HCT116 (cell line): ENCODE measurements at regions not wholly inside any gene's neighbourhood (a gene's known extent, or its start where the extent isn't known, plus 50 kb on each side); places are given as distances from the start of the nearest gene placed in this dataset.

Experiments
- ATAC-seq: fragments of 200-7000 bp; cut with Tn5 transposase; 2 replicates; pipeline ENCODE4 v1.9.1; 2020; ENCODE audit warnings: mild to moderate bottlenecking, moderate library complexity
- BruUV-seq: library from RNA; stranded (reverse); fragments of 400-500 nt; replicated peaks from 2 replicates; lab custom pipeline; 2021; lab: Mats Ljungman, UMichigan
- CTCF ChIA-PET: fragments of 300-600 bp; sonication (Branson Sonifier 250); formaldehyde crosslinking; loops from one replicate; lab custom pipeline; 2021; ENCODE audit warnings: antibody characterized with exemption; lab: Charles Lee
- POLR2A ChIA-PET: fragments of 300-600, 350-600 bp; sonication (Branson Sonifier 250); formaldehyde crosslinking; loops from one replicate; lab custom pipeline; 2021; ENCODE audit warnings: antibody characterized with exemption; lab: Charles Lee
- RAD21 ChIA-PET, 2 experiments: fragments of 300-600 bp; sonication (Branson Sonifier 250); formaldehyde crosslinking; loops; one replicate each; lab custom pipeline; 2023; ENCODE audit warnings: low total read pairs in 2 of 2; ENCODE audit not compliant: uncharacterized antibody in 2 of 2, unreplicated experiment in 2 of 2, low non-redundant PET in 1 of 2; lab: Charles Lee
- DNase-seq: peaks from one replicate; pipeline ENCODE4 v3.0.0-alpha.2; 2010; ENCODE audit warnings: low read depth, low spot score
- H2AFZ ChIP-seq: fragments of 200-600 bp; shearing (Covaris generic), sonication (generic); 2 replicates; pipeline ENCODE4 v1.6.1; 2017; ENCODE audit warnings: low read depth, mixed run types, mixed read lengths, antibody characterized with exemption, low read length; ENCODE audit not compliant: poor library complexity, severe bottlenecking
- H3K27ac ChIP-seq: 2 replicates; pipeline ENCODE4 v1.5.1; 2012; ENCODE audit warnings: low read depth, low read length
- H3K27me3 ChIP-seq: fragments of 200-600 bp; sonication (generic); 2 replicates; pipeline ENCODE4 v1.6.1; 2016; ENCODE audit warnings: mixed run types, low read length, mixed read lengths; ENCODE audit not compliant: insufficient read depth
- H3K36me3 ChIP-seq, 2 experiments: fragments of 200-500 bp in 1 of 2; fragments of 200-600 bp in 1 of 2; sonication (Bioruptor generic) in 1 of 2; sonication (generic) in 1 of 2; 2 replicates each; pipeline versions ENCODE4 v1.5.1 to v1.6.1; 2014 to 2016; ENCODE audit warnings: low read length in 2 of 2, inconsistent platforms in 1 of 2, mixed read lengths in 1 of 2, mixed run types in 1 of 2; ENCODE audit not compliant: insufficient read depth in 2 of 2, control insufficient read depth in 1 of 2
- H3K4me1 ChIP-seq, 2 experiments: fragments of 200-600 bp in 1 of 2; sonication (generic) in 1 of 2; 2 replicates each; pipeline versions ENCODE4 v1.5.1 to v1.6.1; 2012 to 2017; ENCODE audit warnings: low read length in 2 of 2, inconsistent platforms in 1 of 2, mild to moderate bottlenecking in 1 of 2, mixed read lengths in 1 of 2, mixed run types in 1 of 2, moderate library complexity in 1 of 2; ENCODE audit not compliant: insufficient read depth in 2 of 2, control insufficient read depth in 1 of 2
- H3K4me2 ChIP-seq: fragments of 200-600 bp; sonication (generic); 2 replicates; pipeline ENCODE4 v1.6.1; 2017; ENCODE audit warnings: mixed run types, low read length, mixed read lengths
- H3K4me3 ChIP-seq, 2 experiments: fragments of 200-600 bp in 1 of 2; sonication (generic) in 1 of 2; replicated peaks in 1 of 2; 2 replicates each; pipeline ENCODE4 v1.5.1; 2011 to 2016; ENCODE audit warnings: low read length in 2 of 2, control low read depth in 1 of 2, low read depth in 1 of 2, mild to moderate bottlenecking in 1 of 2, mixed read lengths in 1 of 2, mixed run types in 1 of 2
- H3K79me2 ChIP-seq: fragments of 200-600 bp; sonication (generic); 2 replicates; pipeline ENCODE4 v1.6.1; 2017; ENCODE audit warnings: mild to moderate bottlenecking, mixed run types, low read length, moderate library complexity, mixed read lengths; ENCODE audit not compliant: insufficient read depth
- H3K9ac ChIP-seq: fragments of 200-600 bp; sonication (generic); 2 replicates; pipeline ENCODE4 v1.6.1; 2016; ENCODE audit warnings: low read length, mixed read lengths
- H3K9me2 ChIP-seq: fragments of 200-600 bp; sonication (generic), shearing (Covaris generic); 2 replicates; pipeline ENCODE4 v1.6.1; 2017; ENCODE audit warnings: mixed run types, mild to moderate bottlenecking, moderate library complexity; ENCODE audit not compliant: insufficient read depth
- H3K9me3 ChIP-seq, 2 experiments: fragments of 200-500 bp in 1 of 2; fragments of 200-600 bp in 1 of 2; sonication (Bioruptor generic) in 1 of 2; sonication (generic) in 1 of 2; 2 replicates each; pipeline ENCODE4 v1.6.1; 2014 to 2017; ENCODE audit warnings: low read length in 2 of 2, mixed read lengths in 2 of 2, inconsistent platforms in 1 of 2, low read depth in 1 of 2, mild to moderate bottlenecking in 1 of 2, mixed run types in 1 of 2, moderate library complexity in 1 of 2; ENCODE audit not compliant: control insufficient read depth in 1 of 2, insufficient read depth in 1 of 2
- H4K20me1 ChIP-seq: fragments of 200-600 bp; sonication (generic), shearing (Covaris generic); 2 replicates; pipeline ENCODE4 v1.6.1; 2017; ENCODE audit warnings: mixed run types, mild to moderate bottlenecking, moderate library complexity; ENCODE audit not compliant: insufficient read depth
- CBX3 ChIP-seq: IDR thresholded peaks from 2 replicates; pipeline ENCODE4 v1.6.1; 2012; ENCODE audit warnings: low read depth
- CTCF ChIP-seq, 3 experiments: fragments of 200-600 bp in 1 of 3; sonication (generic) in 1 of 3; IDR thresholded peaks in 2 of 3; conservative IDR thresholded peaks in 1 of 3; 2 replicates each; pipeline ENCODE4 v1.5.1; 2012 to 2017; ENCODE audit warnings: low read depth in 2 of 3, low read length in 2 of 3, antibody characterized with exemption in 1 of 3, borderline replicate concordance in 1 of 3, control low read depth in 1 of 3, mild to moderate bottlenecking in 1 of 3, mixed read lengths in 1 of 3, mixed run types in 1 of 3, moderate library complexity in 1 of 3; ENCODE audit not compliant: insufficient read depth in 1 of 3
- EGR1 ChIP-seq: IDR thresholded peaks from 2 replicates; pipeline ENCODE4 v1.6.1; 2012; ENCODE audit warnings: low read depth
- ELF1 ChIP-seq: IDR thresholded peaks from 2 replicates; pipeline ENCODE4 v1.6.1; 2012; ENCODE audit warnings: low read depth, borderline replicate concordance
- EZH2 ChIP-seq: fragments of 200-600 bp; sonication (generic); IDR thresholded peaks from 2 replicates; pipeline ENCODE4 v1.6.1; 2017; ENCODE audit warnings: antibody characterized with exemption, mixed run types
- EZH2phosphoT487 ChIP-seq: fragments of 200-600 bp; IDR thresholded peaks from 2 replicates; pipeline ENCODE4 v1.6.1; 2018; ENCODE audit warnings: antibody characterized with exemption, borderline replicate concordance
- FOSL1 ChIP-seq: IDR thresholded peaks from 2 replicates; pipeline ENCODE4 v1.6.1; 2012; ENCODE audit warnings: low read depth
- MAX ChIP-seq: IDR thresholded peaks from 2 replicates; pipeline ENCODE4 v1.6.1; 2012
- POLR2A ChIP-seq: IDR thresholded peaks from 2 replicates; pipeline ENCODE4 v1.7.0; 2011; ENCODE audit warnings: borderline replicate concordance; ENCODE audit not compliant: insufficient read depth, insufficient read length; ENCODE audit errors: extremely low read depth
- POLR2AphosphoS5 ChIP-seq: IDR thresholded peaks from 2 replicates; pipeline ENCODE4 v1.6.1; 2011; ENCODE audit warnings: mild to moderate bottlenecking, low read depth, low read length, moderate library complexity
- RAD21 ChIP-seq: IDR thresholded peaks from 2 replicates; pipeline ENCODE4 v1.6.1; 2012; ENCODE audit warnings: low read depth, mild to moderate bottlenecking
- SIN3A ChIP-seq: IDR thresholded peaks from 2 replicates; pipeline ENCODE4 v1.6.1; 2012; ENCODE audit warnings: low read depth
- SP1 ChIP-seq: IDR thresholded peaks from 2 replicates; pipeline ENCODE4 v1.6.1; 2012; ENCODE audit warnings: low read depth
- SRF ChIP-seq: IDR thresholded peaks from 2 replicates; pipeline ENCODE4 v1.6.1; 2012; ENCODE audit warnings: low read depth
- YY1 ChIP-seq: IDR thresholded peaks from 2 replicates; pipeline ENCODE4 v1.6.1; 2011; ENCODE audit warnings: low read length, low read depth, moderate library complexity, mild to moderate bottlenecking; ENCODE audit not compliant: insufficient replicate concordance; ENCODE audit errors: extremely low read depth
- ZBTB33 ChIP-seq: IDR thresholded peaks from 2 replicates; pipeline ENCODE4 v1.6.1; 2011; ENCODE audit warnings: mild to moderate bottlenecking, low read length, moderate library complexity; ENCODE audit not compliant: insufficient replicate concordance; ENCODE audit errors: extremely low read depth
- ZFX ChIP-seq: fragments of 450-650 bp; IDR thresholded peaks from 2 replicates; pipeline ENCODE4 v1.6.1; 2017
- ZNF274 ChIP-seq: fragments of 200-500 bp; sonication (Bioruptor generic); IDR thresholded peaks from 2 replicates; pipeline ENCODE4 v1.6.1; 2014; ENCODE audit warnings: mild to moderate bottlenecking, low read depth, low read length, inconsistent platforms
- intact Hi-C: fragments of 100-400 bp; cut with micrococcal nuclease; formaldehyde crosslinking; loops from 2 replicates; pipeline ENCODE4 v1.10.0; 2022
- TF ChIP-seq, protein P1 (sequence below): IDR thresholded peaks from 2 replicates; pipeline ENCODE4 v1.6.1; 2012; ENCODE audit warnings: low read depth
- TF ChIP-seq, protein P2 (sequence below): IDR thresholded peaks from 2 replicates; pipeline ENCODE4 v1.6.1; 2012

- Histone ChIP-seq H3K9ac (no peak overlapping the region), H3K9me3 (no peaks in the 10 kb centered on the region), H3K27ac (no peak overlapping the region), H2AFZ (no peak overlapping the region), H4K20me1 (no peaks in the 10 kb centered on the region), H3K4me2 (no peak overlapping the region), H3K79me2 (no peaks in the 10 kb centered on the region), H3K27me3 (no peaks in the 10 kb centered on the region), H3K4me1 (0 out of 4 replicates have a peak, but pooled peaks cover 0 to 4% of the 10 kb centered on the region in 2 experiments), H3K9me2 (no peaks in the 10 kb centered on the region), H3K36me3 (no peaks in the 10 kb centered on the region), H3K4me3 (no peak overlapping the region)
- TF ChIP-seq MAX (no peak), RAD21 (no peak), SP1 (no peak), FOSL1 (no peak), YY1 (no peak), ZNF274 (no peak), SRF (no peak), EZH2 (no peak), ZFX (no peak), ZBTB33 (no peak), ELF1 (no peak), POLR2AphosphoS5 (no peak), EGR1 (no peak), CTCF (IDR thresholded peaks at IDR 0.05 in 2 of 3, conservative IDR thresholded peaks at IDR 0.05 in 1 of 3; ENCODE audit: borderline replicate concordance in 1 of 3, insufficient read depth in 1 of 3, low read depth in 2 of 3, low read length in 2 of 3) (no peak), POLR2A (no peak), CBX3 (no peak), EZH2phosphoT487 (no peak), SIN3A (no peak)
- TF ChIP-seq, protein P1, sequence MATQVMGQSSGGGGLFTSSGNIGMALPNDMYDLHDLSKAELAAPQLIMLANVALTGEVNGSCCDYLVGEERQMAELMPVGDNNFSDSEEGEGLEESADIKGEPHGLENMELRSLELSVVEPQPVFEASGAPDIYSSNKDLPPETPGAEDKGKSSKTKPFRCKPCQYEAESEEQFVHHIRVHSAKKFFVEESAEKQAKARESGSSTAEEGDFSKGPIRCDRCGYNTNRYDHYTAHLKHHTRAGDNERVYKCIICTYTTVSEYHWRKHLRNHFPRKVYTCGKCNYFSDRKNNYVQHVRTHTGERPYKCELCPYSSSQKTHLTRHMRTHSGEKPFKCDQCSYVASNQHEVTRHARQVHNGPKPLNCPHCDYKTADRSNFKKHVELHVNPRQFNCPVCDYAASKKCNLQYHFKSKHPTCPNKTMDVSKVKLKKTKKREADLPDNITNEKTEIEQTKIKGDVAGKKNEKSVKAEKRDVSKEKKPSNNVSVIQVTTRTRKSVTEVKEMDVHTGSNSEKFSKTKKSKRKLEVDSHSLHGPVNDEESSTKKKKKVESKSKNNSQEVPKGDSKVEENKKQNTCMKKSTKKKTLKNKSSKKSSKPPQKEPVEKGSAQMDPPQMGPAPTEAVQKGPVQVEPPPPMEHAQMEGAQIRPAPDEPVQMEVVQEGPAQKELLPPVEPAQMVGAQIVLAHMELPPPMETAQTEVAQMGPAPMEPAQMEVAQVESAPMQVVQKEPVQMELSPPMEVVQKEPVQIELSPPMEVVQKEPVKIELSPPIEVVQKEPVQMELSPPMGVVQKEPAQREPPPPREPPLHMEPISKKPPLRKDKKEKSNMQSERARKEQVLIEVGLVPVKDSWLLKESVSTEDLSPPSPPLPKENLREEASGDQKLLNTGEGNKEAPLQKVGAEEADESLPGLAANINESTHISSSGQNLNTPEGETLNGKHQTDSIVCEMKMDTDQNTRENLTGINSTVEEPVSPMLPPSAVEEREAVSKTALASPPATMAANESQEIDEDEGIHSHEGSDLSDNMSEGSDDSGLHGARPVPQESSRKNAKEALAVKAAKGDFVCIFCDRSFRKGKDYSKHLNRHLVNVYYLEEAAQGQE, result no peak
- TF ChIP-seq, protein P2, sequence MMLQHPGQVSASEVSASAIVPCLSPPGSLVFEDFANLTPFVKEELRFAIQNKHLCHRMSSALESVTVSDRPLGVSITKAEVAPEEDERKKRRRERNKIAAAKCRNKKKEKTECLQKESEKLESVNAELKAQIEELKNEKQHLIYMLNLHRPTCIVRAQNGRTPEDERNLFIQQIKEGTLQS, result no peak
- ATAC-seq (no peak), DNase-seq (no peak)
- RAD21 ChIA-PET, result no interaction called here
- CTCF ChIA-PET, result no interaction called here
- intact Hi-C loops, result no loop called here
- POLR2A ChIA-PET, result no interaction called here
- no TSS peak for BruUV-seq
These were observed 170.9 kb downstream of the SLC6A15 start for GRCh38 chr12:84741692-84742091.
